ENCODE measurements at regions not wholly inside any gene's neighbourhood (a gene's known extent, or its start where the extent isn't known, plus 50 kb on each side); places are given as distances from the start of the nearest gene placed in this dataset.
"Not testable (repeated sequence)": the region's sequence is repeated elsewhere in the genome, so short reads cannot be mapped to it uniquely, and the experiment has no call there.

- Histone ChIP-seq H3K4me3 (no peak overlapping the region), H3K27ac (no peak overlapping the region)
- TF ChIP-seq, protein P1, sequence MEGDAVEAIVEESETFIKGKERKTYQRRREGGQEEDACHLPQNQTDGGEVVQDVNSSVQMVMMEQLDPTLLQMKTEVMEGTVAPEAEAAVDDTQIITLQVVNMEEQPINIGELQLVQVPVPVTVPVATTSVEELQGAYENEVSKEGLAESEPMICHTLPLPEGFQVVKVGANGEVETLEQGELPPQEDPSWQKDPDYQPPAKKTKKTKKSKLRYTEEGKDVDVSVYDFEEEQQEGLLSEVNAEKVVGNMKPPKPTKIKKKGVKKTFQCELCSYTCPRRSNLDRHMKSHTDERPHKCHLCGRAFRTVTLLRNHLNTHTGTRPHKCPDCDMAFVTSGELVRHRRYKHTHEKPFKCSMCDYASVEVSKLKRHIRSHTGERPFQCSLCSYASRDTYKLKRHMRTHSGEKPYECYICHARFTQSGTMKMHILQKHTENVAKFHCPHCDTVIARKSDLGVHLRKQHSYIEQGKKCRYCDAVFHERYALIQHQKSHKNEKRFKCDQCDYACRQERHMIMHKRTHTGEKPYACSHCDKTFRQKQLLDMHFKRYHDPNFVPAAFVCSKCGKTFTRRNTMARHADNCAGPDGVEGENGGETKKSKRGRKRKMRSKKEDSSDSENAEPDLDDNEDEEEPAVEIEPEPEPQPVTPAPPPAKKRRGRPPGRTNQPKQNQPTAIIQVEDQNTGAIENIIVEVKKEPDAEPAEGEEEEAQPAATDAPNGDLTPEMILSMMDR (IDR thresholded peaks at IDR 0.05): no peak
- no peak for DNase-seq (ENCODE audit: low spot score)
Measured at GRCh38 chr12:114817571-114818425, 133.8 kb upstream of the TBX3 start.

DNA sequence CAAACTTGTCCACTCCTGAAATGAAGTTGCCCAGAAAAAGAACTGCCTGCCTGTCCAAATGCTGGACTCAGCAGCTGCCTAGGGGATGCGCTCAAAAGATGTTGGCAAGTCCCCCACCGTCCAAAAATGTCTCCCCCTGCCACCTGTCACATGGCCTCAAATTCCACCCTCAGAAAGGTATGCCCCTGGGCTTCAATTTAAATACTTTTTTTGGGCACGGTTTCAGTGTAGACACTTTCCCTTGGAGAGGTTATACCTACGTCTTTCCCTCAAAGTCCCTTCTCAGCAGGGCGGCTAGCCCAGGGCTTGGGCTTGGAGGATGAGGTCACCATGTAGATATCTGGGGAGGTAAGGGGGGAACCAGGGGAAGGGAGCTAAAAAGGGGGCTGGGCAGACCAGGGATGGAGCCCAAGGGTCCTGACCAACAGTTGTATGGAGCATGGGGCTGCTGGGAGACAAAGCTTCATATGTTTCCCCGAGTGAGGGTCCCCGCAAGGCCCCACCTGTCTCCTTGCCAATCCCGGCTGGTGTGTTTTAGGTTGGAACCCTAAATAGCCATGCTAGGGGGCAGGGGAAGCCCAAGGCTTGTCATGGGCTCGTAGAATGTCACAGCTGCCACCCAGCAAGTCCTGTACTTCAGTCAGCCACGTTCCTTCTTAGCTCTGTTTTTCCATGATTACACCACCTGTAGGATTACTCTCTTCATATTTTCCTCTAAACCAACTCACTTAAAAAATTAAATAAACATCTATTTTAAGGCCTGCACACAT is 131.2 kb upstream of the TBX3 start:
- no peak overlapping the region for H3K4me3 ChIP-seq
- TF ChIP-seq, protein P1 (IDR thresholded peaks at IDR 0.05): no peak

GRCh38 chr12:114812858-114813761 is 129.1 kb upstream of the TBX3 start:
- Histone ChIP-seq H3K27ac (no peak overlapping the region), H3K4me3 (peak overlapping the region; percentile 50)
- TF ChIP-seq, protein P1 (IDR thresholded peaks at IDR 0.05): no peak
- DNase-seq (ENCODE audit: low spot score): no peak

More for the DNA sequence above, 131.2 kb upstream of the TBX3 start:
- H3K27ac ChIP-seq: no peak overlapping the region
- no peak for DNase-seq (ENCODE audit: low spot score)

GRCh38 chr12:114812384-114812783 is 128.4 kb upstream of the TBX3 start:
- Histone ChIP-seq H3K4me3 (no peak overlapping the region), H3K27ac (no peak overlapping the region)
- no peak for DNase-seq (ENCODE audit: low spot score)
- TF ChIP-seq, protein P1 (IDR thresholded peaks at IDR 0.05): no peak

DNA sequence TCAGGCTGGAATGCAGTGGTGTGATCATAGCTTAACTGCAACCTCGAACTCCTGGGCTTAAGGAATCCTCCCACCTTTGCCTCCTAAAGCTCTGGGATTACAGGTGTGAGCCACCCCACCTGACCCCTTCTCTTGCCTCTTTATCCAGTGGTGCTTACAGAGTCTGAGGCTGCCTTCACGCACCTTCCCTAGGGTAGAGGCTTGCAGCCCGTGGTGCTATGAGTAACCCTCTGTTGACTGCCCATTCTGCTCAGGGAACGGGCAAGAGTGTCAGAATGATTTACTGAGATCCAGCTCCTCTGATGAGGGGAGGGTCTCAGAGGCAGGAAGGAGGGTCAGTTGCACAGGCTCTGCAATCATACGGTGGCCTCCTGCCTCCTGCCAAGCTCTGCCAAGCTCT is 125.1 kb upstream of the TBX3 start:
- Histone ChIP-seq H3K4me3 (no peak overlapping the region), H3K27ac (no peak overlapping the region)
- no peak for DNase-seq (ENCODE audit: low spot score)
- TF ChIP-seq, protein P1 (IDR thresholded peaks at IDR 0.05): no peak

DNA sequence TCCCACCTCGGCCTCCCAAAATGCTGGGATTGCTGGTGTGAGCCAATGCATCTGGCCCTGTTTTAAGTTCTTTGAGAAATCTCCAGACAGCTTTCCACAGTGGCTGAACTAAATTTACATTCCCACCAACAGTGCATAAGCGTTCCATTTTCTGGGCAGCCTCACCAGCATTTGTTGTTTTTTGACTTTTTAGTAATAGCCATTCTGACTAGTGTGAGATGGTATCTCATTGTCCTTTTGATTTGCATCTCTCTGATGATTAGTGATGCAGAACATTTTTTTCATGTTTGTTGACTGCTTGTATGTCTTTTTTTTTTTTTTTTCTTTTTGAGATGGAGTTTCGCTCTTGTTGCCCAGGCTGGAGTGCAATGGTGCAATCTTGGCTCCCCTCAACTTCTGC is 117.4 kb upstream of the TBX3 start:
- H3K4me3 ChIP-seq; DNase-seq (ENCODE audit: low spot score); H3K27ac ChIP-seq: not testable (repeated sequence)

DNA sequence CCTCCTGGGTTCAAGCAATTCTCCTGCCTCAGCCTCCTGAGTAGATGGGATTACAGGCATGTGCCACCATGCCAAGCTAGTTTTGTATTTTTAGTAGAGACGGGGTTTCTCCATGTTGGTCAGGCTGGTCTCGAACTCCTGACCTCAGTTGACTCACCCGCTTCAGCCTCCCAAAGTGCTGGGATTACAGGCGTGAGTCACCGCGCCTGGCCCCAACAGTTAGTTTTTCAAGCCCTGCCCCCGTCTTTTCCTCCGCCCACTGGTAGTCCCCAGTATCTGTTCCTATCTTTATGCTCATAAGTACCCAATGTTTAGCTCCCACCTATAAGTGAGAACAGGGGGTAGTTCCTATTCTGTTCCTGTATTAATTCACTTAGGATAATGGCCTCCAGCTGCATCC is 116.6 kb upstream of the TBX3 start:
- not testable (repeated sequence) for H3K27ac ChIP-seq; DNase-seq (ENCODE audit: low spot score); H3K4me3 ChIP-seq

Measured in coronary artery (tissue), 2 donors.